AG09309 (cell line): ENCODE measurements at regions not wholly inside any gene's neighbourhood (a gene's known extent, or its start where the extent isn't known, plus 50 kb on each side); places are given as distances from the start of the nearest gene placed in this dataset.

Source experiments
- DNase-seq: peaks from one replicate; pipeline ENCODE4 v3.0.0-alpha.2; 2010; ENCODE audit warnings: low read depth
- H3K4me3 ChIP-seq: 2 replicates; pipeline ENCODE4 v1.5.1; 2011; ENCODE audit warnings: mild to moderate bottlenecking, low read depth, low read length, moderate library complexity; ENCODE audit not compliant: control insufficient read depth
- CTCF ChIP-seq: IDR thresholded peaks from 2 replicates; pipeline ENCODE4 v1.5.1; 2011; ENCODE audit warnings: mild to moderate bottlenecking, low read depth, low read length, inconsistent platforms; ENCODE audit not compliant: insufficient read depth, control insufficient read depth; ENCODE audit errors: missing control alignments

- H3K4me3 ChIP-seq: no peak overlapping the region
- no peak for TF ChIP-seq CTCF
- DNase-seq: no peak
Observed at GRCh38 chr17:71484546-71484945, 636.3 kb upstream of the SOX9 start.

GRCh38 chr17:71485426-71485825 lies 635.4 kb upstream of the SOX9 start:
- no peak for DNase-seq
- no peak for TF ChIP-seq CTCF
- no peak overlapping the region for H3K4me3 ChIP-seq

- DNase-seq: no peak
- no peak overlapping the region for H3K4me3 ChIP-seq
- no peak for TF ChIP-seq CTCF
Observed at GRCh38 chr17:71486261-71486660, 634.6 kb upstream of the SOX9 start.

GRCh38 chr17:71488851-71489250 lies 632.0 kb upstream of the SOX9 start:
- DNase-seq: no peak
- no peak overlapping the region for H3K4me3 ChIP-seq
- no peak for TF ChIP-seq CTCF

- peak; percentile 56 for DNase-seq
- no peak for TF ChIP-seq CTCF
- H3K4me3 ChIP-seq: no peak overlapping the region
Observed at GRCh38 chr17:71494062-71494855, 626.6 kb upstream of the SOX9 start.

- no peak overlapping the region for H3K4me3 ChIP-seq
- no peak for TF ChIP-seq CTCF
Observed at GRCh38 chr17:71495420-71495819, 625.4 kb upstream of the SOX9 start.

More at GRCh38 chr17:71495420-71495819, 625.4 kb upstream of the SOX9 start:
- DNase-seq: no peak
